HG03571 (cell line): ENCODE measurements at regions not wholly inside any gene's neighbourhood (a gene's known extent, or its start where the extent isn't known, plus 50 kb on each side); places are given as distances from the start of the nearest gene placed in this dataset.

Source experiments
- ATAC-seq: cut with Tn5 transposase; IDR thresholded peaks from one replicate; pipeline ENCODE4 v1.9.1; 2021; ENCODE audit not compliant: unreplicated experiment

GRCh38 chr9:81741103-81741502 lies 51.8 kb upstream of the TLE1 start:
- no peak for ATAC-seq

GRCh38 chr9:81748091-81748490 lies 58.7 kb upstream of the TLE1 start:
- ATAC-seq = no peak

GRCh38 chr9:81753436-81753835 lies 64.1 kb upstream of the TLE1 start:
- no peak for ATAC-seq

GRCh38 chr9:81754245-81754644 lies 64.9 kb upstream of the TLE1 start:
- ATAC-seq = no peak

- ATAC-seq = no peak
These were observed 66.4 kb upstream of the TLE1 start for GRCh38 chr9:81755721-81756120.

- no peak for ATAC-seq
These were observed 67.2 kb upstream of the TLE1 start for GRCh38 chr9:81756561-81756960.

- ATAC-seq = no peak
These were observed 68.9 kb upstream of the TLE1 start for GRCh38 chr9:81758123-81758797.

GRCh38 chr9:81759680-81760215 lies 70.4 kb upstream of the TLE1 start:
- ATAC-seq = no peak

GRCh38 chr9:81767921-81768320 lies 78.6 kb upstream of the TLE1 start:
- ATAC-seq = no peak

GRCh38 chr9:81771571-81771970 lies 82.2 kb upstream of the TLE1 start:
- ATAC-seq = no peak

- ATAC-seq = no peak
These were observed 82.8 kb upstream of the TLE1 start for GRCh38 chr9:81772144-81772543.

- no peak for ATAC-seq
These were observed 87.0 kb upstream of the TLE1 start for GRCh38 chr9:81776390-81776789.

GRCh38 chr9:81776834-81777233 lies 87.5 kb upstream of the TLE1 start:
- ATAC-seq = no peak

- ATAC-seq = no peak
These were observed 88.1 kb upstream of the TLE1 start for GRCh38 chr9:81777482-81777881.

- ATAC-seq = no peak
These were observed 93.1 kb upstream of the TLE1 start for GRCh38 chr9:81782313-81782995.

- ATAC-seq = no peak
These were observed 98.6 kb upstream of the TLE1 start for GRCh38 chr9:81787747-81788632.

GRCh38 chr9:81789721-81790120 lies 100.4 kb upstream of the TLE1 start:
- no peak for ATAC-seq

- ATAC-seq = no peak
These were observed 100.8 kb upstream of the TLE1 start for GRCh38 chr9:81790166-81790565.

GRCh38 chr9:81791076-81791475 lies 101.7 kb upstream of the TLE1 start:
- ATAC-seq = no peak

GRCh38 chr9:81798606-81799005 lies 109.3 kb upstream of the TLE1 start:
- ATAC-seq = no peak

- no peak for ATAC-seq
These were observed 111.8 kb upstream of the TLE1 start for GRCh38 chr9:81801190-81801589.

- ATAC-seq = no peak
These were observed 115.0 kb upstream of the TLE1 start for GRCh38 chr9:81804306-81804705.
